Fibroblast of lung (primary cell): ENCODE measurements at regions not wholly inside any gene's neighbourhood (a gene's known extent, or its start where the extent isn't known, plus 50 kb on each side); places are given as distances from the start of the nearest gene placed in this dataset.

Experiments used
- DNase-seq, 2 donors: peaks; one replicate each; pipeline versions ENCODE4 v3.0.0 to v3.0.0-alpha.2; 2010; ENCODE audit warnings: low read depth in 2 of 2
- H2AFZ ChIP-seq: 2 replicates; pipeline ENCODE4 v1.5.1; 2012; ENCODE audit warnings: low read length, control low read depth, inconsistent platforms
- H3K27ac ChIP-seq: 2 replicates; pipeline ENCODE4 v1.5.1; 2011; ENCODE audit warnings: low read length, control low read depth; ENCODE audit not compliant: insufficient read depth
- H3K27me3 ChIP-seq: 2 replicates; pipeline ENCODE4 v1.5.1; 2011; ENCODE audit warnings: mild to moderate bottlenecking, low read length; ENCODE audit not compliant: control insufficient read depth, insufficient read depth
- H3K36me3 ChIP-seq: 2 replicates; pipeline ENCODE4 v1.5.1; 2011; ENCODE audit warnings: low read length; ENCODE audit not compliant: control insufficient read depth, insufficient read depth
- H3K4me1 ChIP-seq: 2 replicates; pipeline ENCODE4 v1.5.1; 2011; ENCODE audit warnings: low read length; ENCODE audit not compliant: control insufficient read depth, insufficient read depth; ENCODE audit errors: extremely low read depth
- H3K4me2 ChIP-seq: 2 replicates; pipeline ENCODE4 v1.5.1; 2011; ENCODE audit warnings: low read length, control low read depth; ENCODE audit not compliant: insufficient read depth; ENCODE audit errors: extremely low read depth
- H3K4me3 ChIP-seq, 4 experiments: fragments of 200-600 bp in 1 of 4; sonication (generic) in 1 of 4; replicated peaks in 1 of 4; 2 replicates each; pipeline ENCODE4 v1.5.1; 2011 to 2016; ENCODE audit warnings: low read length in 4 of 4, low read depth in 3 of 4, mild to moderate bottlenecking in 3 of 4, control low read depth in 2 of 4, inconsistent platforms in 1 of 4, mixed read lengths in 1 of 4; ENCODE audit not compliant: insufficient read depth in 1 of 4; ENCODE audit errors: control extremely low read depth in 1 of 4
- H3K79me2 ChIP-seq: 2 replicates; pipeline ENCODE4 v1.5.1; 2012; ENCODE audit warnings: mild to moderate bottlenecking, low read length, inconsistent platforms; ENCODE audit not compliant: control insufficient read depth, insufficient read depth
- H3K9ac ChIP-seq: 2 replicates; pipeline ENCODE4 v1.5.1; 2011; ENCODE audit warnings: mild to moderate bottlenecking, low read length, control low read depth; ENCODE audit not compliant: insufficient read depth
- H3K9me3 ChIP-seq: 2 replicates; pipeline ENCODE4 v1.5.1; 2012; ENCODE audit warnings: low read depth, low read length; ENCODE audit not compliant: control insufficient read depth, insufficient read depth
- H4K20me1 ChIP-seq: 2 replicates; pipeline ENCODE4 v1.5.1; 2011; ENCODE audit warnings: low read length; ENCODE audit not compliant: control insufficient read depth, insufficient read depth; ENCODE audit errors: extremely low read depth
- EZH2 ChIP-seq: IDR thresholded peaks from 2 replicates; pipeline ENCODE4 v1.5.1; 2012; ENCODE audit warnings: low read length, control low read depth, mild to moderate bottlenecking; ENCODE audit errors: missing control alignments
- TF ChIP-seq, protein P1 (sequence below), 2 donors: IDR thresholded peaks in 1 of 2; conservative IDR thresholded peaks in 1 of 2; 1 replicate in 1 of 2; 2 replicates in 1 of 2; pipeline ENCODE4 v1.5.1; 2011 to 2012; ENCODE audit warnings: low read length in 2 of 2, control low read depth in 1 of 2, inconsistent platforms in 1 of 2, low read depth in 1 of 2, mild to moderate bottlenecking in 1 of 2

DNA sequence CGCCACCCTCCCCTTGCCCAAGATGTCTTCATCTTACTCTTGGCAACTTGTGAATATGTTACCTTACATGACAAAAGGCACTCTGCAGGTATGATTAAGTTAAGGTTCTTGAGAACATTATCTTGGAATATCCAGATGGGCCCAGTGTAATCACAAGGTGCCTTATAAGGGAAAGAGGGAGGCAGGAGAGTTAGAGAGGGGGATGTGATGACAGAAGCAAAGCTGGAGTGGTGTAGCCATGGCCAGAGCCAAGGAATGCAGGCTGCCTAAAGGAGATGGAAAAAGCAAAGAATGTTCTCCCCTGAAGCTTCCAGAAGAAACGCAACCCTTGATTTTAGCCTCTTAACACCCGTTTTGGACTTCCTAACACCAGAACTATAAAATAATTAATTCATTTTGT is 318.0 kb downstream of the C7orf25 start:
- no peaks in the 10 kb centered on the region for H3K79me2 ChIP-seq
- H3K9ac ChIP-seq = no peak overlapping the region
- no peaks in the 10 kb centered on the region for H4K20me1 ChIP-seq
- no peak overlapping the region for H3K4me3 ChIP-seq
- TF ChIP-seq, protein P1, sequence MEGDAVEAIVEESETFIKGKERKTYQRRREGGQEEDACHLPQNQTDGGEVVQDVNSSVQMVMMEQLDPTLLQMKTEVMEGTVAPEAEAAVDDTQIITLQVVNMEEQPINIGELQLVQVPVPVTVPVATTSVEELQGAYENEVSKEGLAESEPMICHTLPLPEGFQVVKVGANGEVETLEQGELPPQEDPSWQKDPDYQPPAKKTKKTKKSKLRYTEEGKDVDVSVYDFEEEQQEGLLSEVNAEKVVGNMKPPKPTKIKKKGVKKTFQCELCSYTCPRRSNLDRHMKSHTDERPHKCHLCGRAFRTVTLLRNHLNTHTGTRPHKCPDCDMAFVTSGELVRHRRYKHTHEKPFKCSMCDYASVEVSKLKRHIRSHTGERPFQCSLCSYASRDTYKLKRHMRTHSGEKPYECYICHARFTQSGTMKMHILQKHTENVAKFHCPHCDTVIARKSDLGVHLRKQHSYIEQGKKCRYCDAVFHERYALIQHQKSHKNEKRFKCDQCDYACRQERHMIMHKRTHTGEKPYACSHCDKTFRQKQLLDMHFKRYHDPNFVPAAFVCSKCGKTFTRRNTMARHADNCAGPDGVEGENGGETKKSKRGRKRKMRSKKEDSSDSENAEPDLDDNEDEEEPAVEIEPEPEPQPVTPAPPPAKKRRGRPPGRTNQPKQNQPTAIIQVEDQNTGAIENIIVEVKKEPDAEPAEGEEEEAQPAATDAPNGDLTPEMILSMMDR (conservative IDR thresholded peaks at IDR 0.05 in 1 of 2, IDR thresholded peaks at IDR 0.05 in 1 of 2; ENCODE audit: low read depth in 1 of 2, low read length in 2 of 2) = no peak
- no peak for TF ChIP-seq EZH2
- no peak overlapping the region for H3K27ac ChIP-seq
- H2AFZ ChIP-seq = no peak overlapping the region
- H3K27me3 ChIP-seq = no peaks in the 10 kb centered on the region
- H3K4me2 ChIP-seq = no peak overlapping the region
- H3K4me1 ChIP-seq = no peaks in the 10 kb centered on the region
- H3K9me3 ChIP-seq = no peaks in the 10 kb centered on the region
- DNase-seq = no peak
- H3K36me3 ChIP-seq = no peaks in the 10 kb centered on the region

DNA sequence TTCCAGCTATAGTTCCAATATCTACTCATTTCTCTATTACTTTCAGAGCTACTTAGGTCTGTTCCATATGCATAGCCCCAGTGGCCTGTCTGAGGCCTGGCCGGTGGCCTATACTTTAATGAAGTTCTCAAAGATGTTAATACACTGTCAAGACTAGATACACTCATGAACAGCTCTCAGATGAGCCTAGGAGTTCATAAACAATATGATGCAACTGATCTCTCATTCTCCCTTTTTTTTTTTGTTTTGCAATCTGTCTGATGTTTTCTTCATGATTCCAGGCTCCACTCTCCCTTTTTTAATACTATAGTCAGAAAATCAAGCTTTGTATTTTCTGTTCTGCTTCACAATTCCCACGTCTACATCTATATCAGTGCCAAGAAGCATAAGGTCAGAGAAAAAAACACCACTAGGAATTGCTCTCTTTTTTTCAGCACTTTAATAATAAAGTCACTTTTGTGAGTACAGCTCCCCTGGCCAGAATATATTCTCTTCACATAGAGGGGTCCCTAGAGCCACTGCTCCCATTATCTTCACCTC is 321.0 kb downstream of the C7orf25 start:
- H3K4me1 ChIP-seq = no peaks in the 10 kb centered on the region
- H3K4me2 ChIP-seq = no peak overlapping the region
- no peaks in the 10 kb centered on the region for H3K27me3 ChIP-seq
- no peak overlapping the region for H3K4me3 ChIP-seq
- DNase-seq = no peak
- no peak overlapping the region for H3K27ac ChIP-seq
- H2AFZ ChIP-seq = no peak overlapping the region
- H3K79me2 ChIP-seq = no peaks in the 10 kb centered on the region
- H3K9ac ChIP-seq = no peak overlapping the region
- H3K9me3 ChIP-seq = no peaks in the 10 kb centered on the region
- no peaks in the 10 kb centered on the region for H4K20me1 ChIP-seq
- TF ChIP-seq, protein P1 (conservative IDR thresholded peaks at IDR 0.05 in 1 of 2, IDR thresholded peaks at IDR 0.05 in 1 of 2; ENCODE audit: low read depth in 1 of 2, low read length in 2 of 2) = no peak
- no peak for TF ChIP-seq EZH2
- H3K36me3 ChIP-seq = no peaks in the 10 kb centered on the region

DNA sequence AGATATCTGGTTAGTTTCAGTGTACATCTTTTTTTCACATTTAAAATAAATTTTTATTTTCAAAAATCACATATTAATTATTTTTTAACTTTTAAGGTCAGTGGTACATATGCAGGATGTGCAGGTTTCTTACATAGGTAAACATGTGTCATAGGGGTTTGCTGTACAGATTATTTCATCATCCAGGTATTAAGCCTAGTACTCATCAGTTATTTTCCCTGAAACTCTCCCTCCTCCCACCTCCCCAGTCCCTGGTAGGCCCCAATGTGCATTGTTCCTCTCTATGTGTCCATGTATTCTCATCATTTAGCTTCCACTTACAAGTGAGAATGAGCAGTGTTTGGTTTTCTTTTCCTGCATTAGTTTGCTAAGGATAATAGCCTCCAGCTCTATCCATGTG is 323.0 kb downstream of the C7orf25 start:
- no peaks in the 10 kb centered on the region for H3K27me3 ChIP-seq
- H3K4me1 ChIP-seq = no peaks in the 10 kb centered on the region
- H2AFZ ChIP-seq = no peak overlapping the region
- H3K9ac ChIP-seq = no peak overlapping the region
- no peak overlapping the region for H3K4me2 ChIP-seq
- H3K27ac ChIP-seq = no peak overlapping the region
- H3K79me2 ChIP-seq = no peaks in the 10 kb centered on the region
- no peaks in the 10 kb centered on the region for H3K9me3 ChIP-seq
- H4K20me1 ChIP-seq = no peaks in the 10 kb centered on the region
- no peaks in the 10 kb centered on the region for H3K36me3 ChIP-seq
- no peak overlapping the region for H3K4me3 ChIP-seq
- no peak for DNase-seq
- TF ChIP-seq EZH2 = no peak
- TF ChIP-seq, protein P1 (conservative IDR thresholded peaks at IDR 0.05 in 1 of 2, IDR thresholded peaks at IDR 0.05 in 1 of 2; ENCODE audit: low read depth in 1 of 2, low read length in 2 of 2) = no peak
